ENCODE measurements at regions not wholly inside any gene's neighbourhood (a gene's known extent, or its start where the extent isn't known, plus 50 kb on each side); places are given as distances from the start of the nearest gene placed in this dataset.

GRCh38 chr13:108156749-108157148 lies 58.6 kb downstream of the LIG4 start:
- no peak for DNase-seq (ENCODE audit: low read depth)
- no peak overlapping the region for H3K4me3 ChIP-seq (ENCODE audit: low read depth, low read length)

GRCh38 chr13:108155185-108156106 lies 59.9 kb downstream of the LIG4 start:
- peak; percentile 41 for DNase-seq (ENCODE audit: low read depth)
- H3K4me3 ChIP-seq (ENCODE audit: low read depth, low read length): no peak overlapping the region
- TF ChIP-seq POLR2A (IDR thresholded peaks at IDR 0.05; ENCODE audit: extremely low read depth, insufficient read length): no peak
- no peak for TF ChIP-seq MYC (IDR thresholded peaks at IDR 0.05; ENCODE audit: low read depth, low read length)
- 0 out of 2 replicates have a peak, but pooled peaks have one; percentile 4 for TF ChIP-seq MAX (IDR thresholded peaks at IDR 0.05; ENCODE audit: low read depth, low read length)
- peak; percentile 72 for TF ChIP-seq CTCF (IDR thresholded peaks at IDR 0.05; ENCODE audit: low read depth, low read length)

More at GRCh38 chr13:108156749-108157148, 58.6 kb downstream of the LIG4 start:
- TF ChIP-seq MYC (IDR thresholded peaks at IDR 0.05; ENCODE audit: low read depth, low read length): no peak
- TF ChIP-seq POLR2A (IDR thresholded peaks at IDR 0.05; ENCODE audit: extremely low read depth, insufficient read length): no peak
- TF ChIP-seq MAX (IDR thresholded peaks at IDR 0.05; ENCODE audit: low read depth, low read length): no peak
- no peak for TF ChIP-seq CTCF (IDR thresholded peaks at IDR 0.05; ENCODE audit: low read depth, low read length)

GRCh38 chr13:108154421-108154858 lies 60.9 kb downstream of the LIG4 start:
- TF ChIP-seq MAX (IDR thresholded peaks at IDR 0.05; ENCODE audit: low read depth, low read length) (no peak), MYC (IDR thresholded peaks at IDR 0.05; ENCODE audit: low read depth, low read length) (no peak), POLR2A (IDR thresholded peaks at IDR 0.05; ENCODE audit: extremely low read depth, insufficient read length) (no peak), CTCF (IDR thresholded peaks at IDR 0.05; ENCODE audit: low read depth, low read length) (no peak)
- no peak for DNase-seq (ENCODE audit: low read depth)
- no peak overlapping the region for H3K4me3 ChIP-seq (ENCODE audit: low read depth, low read length)

GRCh38 chr13:108146642-108147041 lies 68.7 kb downstream of the LIG4 start:
- no peak for TF ChIP-seq MYC (IDR thresholded peaks at IDR 0.05; ENCODE audit: low read depth, low read length)
- TF ChIP-seq POLR2A (IDR thresholded peaks at IDR 0.05; ENCODE audit: extremely low read depth, insufficient read length): no peak
- no peak for TF ChIP-seq CTCF (IDR thresholded peaks at IDR 0.05; ENCODE audit: low read depth, low read length)
- TF ChIP-seq MAX (IDR thresholded peaks at IDR 0.05; ENCODE audit: low read depth, low read length): no peak
- no peak for DNase-seq (ENCODE audit: low read depth)
- no peak overlapping the region for H3K4me3 ChIP-seq (ENCODE audit: low read depth, low read length)

GRCh38 chr13:108142702-108143436 lies 72.5 kb downstream of the LIG4 start:
- DNase-seq (ENCODE audit: low read depth): no peak
- TF ChIP-seq MAX (IDR thresholded peaks at IDR 0.05; ENCODE audit: low read depth, low read length) (no peak), POLR2A (IDR thresholded peaks at IDR 0.05; ENCODE audit: extremely low read depth, insufficient read length) (no peak), CTCF (IDR thresholded peaks at IDR 0.05; ENCODE audit: low read depth, low read length) (no peak), MYC (IDR thresholded peaks at IDR 0.05; ENCODE audit: low read depth, low read length) (no peak)
- H3K4me3 ChIP-seq (ENCODE audit: low read depth, low read length): no peak overlapping the region

Measured in NB4 (cell line).